Sigmoid colon (tissue), 4 donors: ENCODE measurements at regions not wholly inside any gene's neighbourhood (a gene's known extent, or its start where the extent isn't known, plus 50 kb on each side); places are given as distances from the start of the nearest gene placed in this dataset.

Experiments
- CTCF ChIP-seq, 4 experiments: fragments of 450-650 bp in 3 of 4; fragments of 200-600 bp in 1 of 4; IDR thresholded peaks; one replicate each; pipeline ENCODE4 v1.5.1; 2016 to 2019; ENCODE audit warnings: antibody characterized with exemption in 4 of 4, mild to moderate bottlenecking in 3 of 4, moderate library complexity in 2 of 4
- EP300 ChIP-seq, 4 donors: sonication (generic); formaldehyde crosslinking; IDR thresholded peaks; one replicate each; pipeline ENCODE4 v1.6.1; 2017; ENCODE audit warnings: antibody characterized with exemption in 4 of 4
- POLR2AphosphoS5 ChIP-seq, 4 donors: sonication (generic); formaldehyde crosslinking; IDR thresholded peaks; one replicate each; pipeline ENCODE4 v1.6.1; 2017; ENCODE audit warnings: antibody characterized with exemption in 4 of 4

GRCh38 chr17:79395545-79395944, 215.3 kb downstream of the RBFOX3 start:
- TF ChIP-seq CTCF (IDR thresholded peaks at IDR 0.05) (no peak), POLR2AphosphoS5 (IDR thresholded peaks at IDR 0.05) (no peak), EP300 (IDR thresholded peaks at IDR 0.05) (no peak)
